ENCODE measurements at regions not wholly inside any gene's neighbourhood (a gene's known extent, or its start where the extent isn't known, plus 50 kb on each side); places are given as distances from the start of the nearest gene placed in this dataset.
"Not testable (repeated sequence)": the region's sequence is repeated elsewhere in the genome, so short reads cannot be mapped to it uniquely, and the experiment has no call there.

- FAIRE-seq: no peak
These were observed 288.5 kb upstream of the CNR1 start for GRCh38 chr6:88454658-88455057.

GRCh38 chr6:88449770-88450169 is 283.6 kb upstream of the CNR1 start:
- no peak for FAIRE-seq

GRCh38 chr6:88445188-88445965 is 279.2 kb upstream of the CNR1 start:
- no peak for FAIRE-seq

- no peak for FAIRE-seq
These were observed 277.4 kb upstream of the CNR1 start for GRCh38 chr6:88443554-88443953.

- FAIRE-seq: no peak
These were observed 276.6 kb upstream of the CNR1 start for GRCh38 chr6:88442737-88443136.

GRCh38 chr6:88441346-88441745 is 275.2 kb upstream of the CNR1 start:
- no peak for FAIRE-seq

- FAIRE-seq: no peak
These were observed 261.9 kb upstream of the CNR1 start for GRCh38 chr6:88428068-88428467.

- no peak for FAIRE-seq
These were observed 259.9 kb upstream of the CNR1 start for GRCh38 chr6:88426005-88426404.

- no peak for FAIRE-seq
These were observed 256.7 kb upstream of the CNR1 start for GRCh38 chr6:88422831-88423230.

GRCh38 chr6:88420967-88421488 is 254.9 kb upstream of the CNR1 start:
- FAIRE-seq: not testable (repeated sequence)

GRCh38 chr6:88418921-88419810 is 253.0 kb upstream of the CNR1 start:
- FAIRE-seq: not testable (repeated sequence)

- FAIRE-seq: not testable (repeated sequence)
These were observed 251.2 kb upstream of the CNR1 start for GRCh38 chr6:88417361-88417760.

GRCh38 chr6:88413459-88413858 is 247.3 kb upstream of the CNR1 start:
- FAIRE-seq: no peak

- FAIRE-seq: not testable (repeated sequence)
These were observed 242.2 kb upstream of the CNR1 start for GRCh38 chr6:88408355-88408754.

- not testable (repeated sequence) for FAIRE-seq
These were observed 240.5 kb upstream of the CNR1 start for GRCh38 chr6:88406674-88407073.

- FAIRE-seq: no peak
These were observed 237.3 kb upstream of the CNR1 start for GRCh38 chr6:88403486-88403885.

GRCh38 chr6:88402909-88403308 is 236.8 kb upstream of the CNR1 start:
- FAIRE-seq: no peak

GRCh38 chr6:88390998-88391397 is 224.9 kb upstream of the CNR1 start:
- not testable (repeated sequence) for FAIRE-seq

GRCh38 chr6:88388589-88388988 is 222.4 kb upstream of the CNR1 start:
- FAIRE-seq: no peak

GRCh38 chr6:88386167-88386566 is 220.0 kb upstream of the CNR1 start:
- FAIRE-seq: no peak

- no peak for FAIRE-seq
These were observed 217.0 kb upstream of the CNR1 start for GRCh38 chr6:88383183-88383582.

GRCh38 chr6:88381289-88381642 is 215.1 kb upstream of the CNR1 start:
- FAIRE-seq: no peak

- FAIRE-seq: no peak
These were observed 214.6 kb upstream of the CNR1 start for GRCh38 chr6:88380618-88381288.

Measured in colon (tissue), 2 donors.